Mucosa of rectum (tissue), 2 donors: ENCODE measurements at regions not wholly inside any gene's neighbourhood (a gene's known extent, or its start where the extent isn't known, plus 50 kb on each side); places are given as distances from the start of the nearest gene placed in this dataset.
"Not testable (repeated sequence)": the region's sequence is repeated elsewhere in the genome, so short reads cannot be mapped to it uniquely, and the experiment has no call there.

Source experiments
- H3K27ac ChIP-seq, 2 donors: one replicate each; pipeline ENCODE4 v1.7.0; 2013; ENCODE audit warnings: inconsistent platforms in 2 of 2, low read depth in 2 of 2, low read length in 2 of 2
- H3K27me3 ChIP-seq, 2 donors: one replicate each; pipeline ENCODE4 v1.7.0; 2013; ENCODE audit warnings: low read length in 2 of 2; ENCODE audit not compliant: control insufficient read depth in 2 of 2, insufficient read depth in 2 of 2
- H3K36me3 ChIP-seq, 2 donors: one replicate each; pipeline ENCODE4 v1.7.0; 2013; ENCODE audit warnings: low read length in 2 of 2; ENCODE audit not compliant: control insufficient read depth in 2 of 2, insufficient read depth in 2 of 2
- H3K4me1 ChIP-seq, 2 donors: one replicate each; pipeline ENCODE4 v1.7.0; 2013; ENCODE audit warnings: low read length in 2 of 2, mild to moderate bottlenecking in 1 of 2; ENCODE audit not compliant: control insufficient read depth in 2 of 2, insufficient read depth in 2 of 2
- H3K4me3 ChIP-seq, 2 donors: one replicate each; pipeline ENCODE4 v1.7.0; 2013; ENCODE audit warnings: low read length in 2 of 2
- H3K9ac ChIP-seq, 2 donors: one replicate each; pipeline ENCODE4 v1.7.0; 2013; ENCODE audit warnings: low read length in 2 of 2, low read depth in 1 of 2, mild to moderate bottlenecking in 1 of 2
- H3K9me3 ChIP-seq, 2 donors: one replicate each; pipeline ENCODE4 v1.7.0; 2013; ENCODE audit warnings: low read length in 2 of 2; ENCODE audit not compliant: control insufficient read depth in 2 of 2
- donor health status: healthy.
- donor health status: Normal muscosa, but diverticular disease.

DNA sequence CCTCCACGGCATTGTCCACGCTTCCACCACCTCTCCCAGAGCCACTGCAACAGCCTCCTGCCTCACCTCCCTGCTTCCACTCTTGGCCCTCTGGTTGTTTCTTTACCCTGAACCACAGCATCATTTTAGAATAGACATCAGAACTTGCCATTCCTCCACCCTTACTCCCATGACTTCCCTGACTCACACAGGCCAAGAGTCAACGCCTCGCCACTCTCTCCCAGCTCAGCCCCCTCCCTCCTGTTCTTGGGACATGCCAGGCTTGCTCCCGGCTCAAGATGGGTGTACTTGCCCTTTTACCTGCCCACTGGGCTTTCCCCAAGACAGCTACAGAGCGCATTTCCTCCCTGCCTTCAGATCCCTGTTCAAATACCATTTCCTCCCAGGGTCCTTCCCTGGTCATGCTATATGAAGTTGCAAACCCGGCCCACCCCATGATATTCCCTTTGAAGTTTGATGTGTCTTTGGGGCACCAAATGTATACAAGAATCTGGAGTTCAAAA lies 429.1 kb downstream of the RPS24 start:
- Histone ChIP-seq H3K4me1 (no peaks in the 10 kb centered on the region), H3K27ac (no peak overlapping the region), H3K4me3 (no peak overlapping the region), H3K36me3 (no peaks in the 10 kb centered on the region), H3K27me3 (no peaks in the 10 kb centered on the region), H3K9me3 (no peaks in the 10 kb centered on the region), H3K9ac (no peak overlapping the region)

GRCh38 chr10:78464118-78464855 lies 430.6 kb downstream of the RPS24 start:
- Histone ChIP-seq H3K27me3 (no peaks in the 10 kb centered on the region), H3K36me3 (no peaks in the 10 kb centered on the region), H3K4me1 (no peaks in the 10 kb centered on the region), H3K9ac (no peak overlapping the region), H3K27ac (no peak overlapping the region), H3K9me3 (no peaks in the 10 kb centered on the region), H3K4me3 (no peak overlapping the region)

DNA sequence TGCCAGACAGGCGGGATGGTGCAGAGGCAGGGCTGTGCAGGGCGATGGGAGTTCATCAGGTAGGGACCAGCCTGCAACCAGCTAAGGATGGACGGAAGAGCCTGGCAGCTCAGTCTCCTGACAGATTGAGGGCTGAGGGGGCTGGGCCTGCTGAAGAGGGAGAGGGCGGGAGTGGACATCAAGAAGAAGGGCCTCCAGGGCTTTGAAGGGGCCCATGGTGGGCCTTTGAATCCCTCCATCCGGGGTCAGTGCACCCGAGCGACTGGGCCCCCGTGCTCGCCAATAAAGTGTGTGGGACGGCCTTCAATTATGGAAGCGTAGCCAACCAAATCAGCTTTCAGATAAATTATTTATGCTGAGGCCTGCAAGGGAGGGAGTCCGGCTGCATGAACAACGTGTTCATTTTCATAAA lies 431.2 kb downstream of the RPS24 start:
- Histone ChIP-seq H3K4me1 (no peaks in the 10 kb centered on the region), H3K27me3 (no peaks in the 10 kb centered on the region), H3K36me3 (no peaks in the 10 kb centered on the region), H3K9me3 (no peaks in the 10 kb centered on the region), H3K27ac (no peak overlapping the region), H3K9ac (no peak overlapping the region), H3K4me3 (no peak overlapping the region)

DNA sequence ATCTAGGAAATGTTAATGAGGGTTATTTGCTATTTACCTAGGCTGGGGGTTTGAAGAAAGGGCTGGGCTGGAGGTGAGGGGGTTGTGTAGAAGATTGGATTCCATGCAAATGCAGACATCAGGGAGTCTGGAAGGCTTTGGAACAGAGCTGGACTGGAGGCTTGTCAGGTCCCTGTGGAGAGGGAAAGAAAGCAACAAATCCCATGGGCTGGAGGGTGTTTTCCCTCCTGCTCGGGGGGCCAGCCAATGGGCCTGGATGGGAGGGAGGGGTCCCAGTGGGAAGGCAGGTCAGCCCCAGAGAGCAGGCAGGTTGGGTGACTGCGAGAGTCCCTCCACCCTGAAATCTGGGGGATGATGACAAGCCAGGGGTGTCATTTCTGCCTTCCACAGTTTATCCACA lies 431.8 kb downstream of the RPS24 start:
- Histone ChIP-seq H3K9ac (no peak overlapping the region), H3K4me3 (no peak overlapping the region), H3K27ac (no peak overlapping the region), H3K36me3 (no peaks in the 10 kb centered on the region), H3K9me3 (no peaks in the 10 kb centered on the region), H3K4me1 (no peaks in the 10 kb centered on the region), H3K27me3 (no peaks in the 10 kb centered on the region)

GRCh38 chr10:78467496-78468106 lies 433.9 kb downstream of the RPS24 start:
- H3K27ac ChIP-seq = no peak overlapping the region
- H3K9me3 ChIP-seq = no peaks in the 10 kb centered on the region
- H3K9ac ChIP-seq = no peak overlapping the region
- H3K4me3 ChIP-seq = no peak overlapping the region
- H3K4me1 ChIP-seq = no peaks in the 10 kb centered on the region
- H3K36me3 ChIP-seq = no peaks in the 10 kb centered on the region
- no peaks in the 10 kb centered on the region for H3K27me3 ChIP-seq

DNA sequence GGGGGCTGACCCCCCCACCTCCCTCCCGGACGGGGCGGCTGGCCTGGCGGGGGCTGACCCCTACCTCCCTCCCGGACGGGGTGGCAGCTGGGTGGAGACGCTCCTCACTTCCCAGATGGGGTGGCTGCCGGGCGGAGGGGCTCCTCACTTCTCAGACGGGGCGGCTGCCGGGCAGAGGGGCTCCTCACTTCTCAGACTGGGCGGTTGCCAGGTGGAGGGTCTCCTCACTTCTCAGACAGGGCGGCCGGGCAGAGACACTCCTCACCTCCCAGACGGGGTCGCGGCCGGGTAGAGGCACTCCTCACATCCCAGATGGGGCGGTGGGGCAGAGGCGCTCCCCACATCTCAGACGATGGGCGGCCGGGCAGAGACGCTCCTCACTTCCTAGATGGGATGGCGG lies 435.1 kb downstream of the RPS24 start:
- not testable (repeated sequence) for H3K4me1 ChIP-seq, H3K36me3 ChIP-seq, H3K27ac ChIP-seq, H3K9me3 ChIP-seq, H3K27me3 ChIP-seq, H3K9ac ChIP-seq, H3K4me3 ChIP-seq

DNA sequence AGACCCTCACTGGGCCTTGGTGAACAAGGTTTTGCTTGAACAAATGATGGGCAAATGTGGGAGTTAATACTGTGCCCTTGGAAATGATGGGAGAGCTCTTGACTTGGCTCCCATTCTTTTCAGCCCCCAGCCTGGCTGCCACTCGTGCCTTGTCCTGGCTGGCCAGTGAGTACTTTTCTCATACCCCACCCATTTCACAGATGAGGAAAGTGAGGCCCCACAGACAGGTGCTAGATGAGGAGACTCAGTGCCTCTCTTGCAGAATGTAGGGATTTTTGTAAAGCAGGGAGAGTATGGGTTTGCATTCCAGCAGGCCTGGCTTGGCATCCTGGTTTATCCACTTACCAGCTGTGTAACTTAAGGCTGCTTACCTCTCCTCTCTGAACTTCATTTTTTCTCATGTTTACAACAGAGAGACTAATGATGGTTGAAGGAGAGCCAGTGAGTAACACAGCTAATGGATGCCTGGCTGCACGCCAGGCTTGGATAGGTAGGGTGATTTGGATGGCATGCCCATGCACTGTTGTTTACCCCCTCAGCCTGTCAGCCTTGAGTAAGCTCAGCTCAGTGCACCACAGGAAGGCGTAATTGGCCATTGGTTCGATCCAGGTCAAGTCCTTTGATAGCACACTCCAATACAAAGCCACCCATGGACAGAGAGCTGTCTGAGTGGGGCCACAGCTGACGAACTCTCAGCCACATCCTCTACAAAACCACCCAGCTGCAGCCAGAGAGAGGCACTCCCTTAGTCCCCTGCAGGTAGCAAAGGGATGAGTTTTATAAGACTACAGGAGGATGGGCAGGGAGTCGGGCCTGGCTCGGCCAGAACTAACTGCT lies 436.8 kb downstream of the RPS24 start:
- no peaks in the 10 kb centered on the region for H3K9me3 ChIP-seq
- no peaks in the 10 kb centered on the region for H3K27me3 ChIP-seq
- H3K4me1 ChIP-seq = no peaks in the 10 kb centered on the region
- no peak overlapping the region for H3K27ac ChIP-seq
- H3K9ac ChIP-seq = no peak overlapping the region
- no peaks in the 10 kb centered on the region for H3K36me3 ChIP-seq
- H3K4me3 ChIP-seq = no peak overlapping the region

DNA sequence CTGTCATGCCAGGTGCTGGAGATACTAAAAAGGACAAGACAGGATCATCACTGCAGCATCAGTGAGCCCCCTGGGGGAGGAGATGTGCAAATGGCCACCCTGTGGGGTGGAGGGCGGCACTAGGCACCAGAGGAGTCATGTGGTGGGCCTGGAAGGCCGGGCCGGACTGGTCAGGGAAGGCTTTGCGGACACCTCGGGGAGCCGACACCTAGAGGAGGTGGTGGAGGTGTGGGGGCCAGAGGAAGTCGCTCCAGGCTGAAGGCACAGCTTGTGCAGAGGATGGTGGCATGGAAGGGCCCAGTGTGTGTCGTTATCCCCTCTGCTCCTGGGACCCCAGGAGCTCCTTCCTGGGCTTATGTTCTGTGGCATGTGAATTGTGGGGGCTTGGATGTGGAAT lies 437.7 kb downstream of the RPS24 start:
- H3K27me3 ChIP-seq = no peaks in the 10 kb centered on the region
- no peak overlapping the region for H3K4me3 ChIP-seq
- no peak overlapping the region for H3K9ac ChIP-seq
- no peaks in the 10 kb centered on the region for H3K4me1 ChIP-seq
- H3K27ac ChIP-seq = no peak overlapping the region
- no peaks in the 10 kb centered on the region for H3K9me3 ChIP-seq
- no peaks in the 10 kb centered on the region for H3K36me3 ChIP-seq

GRCh38 chr10:78471723-78472550 lies 438.3 kb downstream of the RPS24 start:
- H3K9me3 ChIP-seq = no peaks in the 10 kb centered on the region
- no peaks in the 10 kb centered on the region for H3K27me3 ChIP-seq
- H3K27ac ChIP-seq = peak overlapping the region in 1 of 2 donors; percentile 3
- H3K4me3 ChIP-seq = no peak overlapping the region
- no peaks in the 10 kb centered on the region for H3K4me1 ChIP-seq
- H3K36me3 ChIP-seq = no peaks in the 10 kb centered on the region
- H3K9ac ChIP-seq = no peak overlapping the region
